ENCODE measurements at regions not wholly inside any gene's neighbourhood (a gene's known extent, or its start where the extent isn't known, plus 50 kb on each side); places are given as distances from the start of the nearest gene placed in this dataset.

DNA sequence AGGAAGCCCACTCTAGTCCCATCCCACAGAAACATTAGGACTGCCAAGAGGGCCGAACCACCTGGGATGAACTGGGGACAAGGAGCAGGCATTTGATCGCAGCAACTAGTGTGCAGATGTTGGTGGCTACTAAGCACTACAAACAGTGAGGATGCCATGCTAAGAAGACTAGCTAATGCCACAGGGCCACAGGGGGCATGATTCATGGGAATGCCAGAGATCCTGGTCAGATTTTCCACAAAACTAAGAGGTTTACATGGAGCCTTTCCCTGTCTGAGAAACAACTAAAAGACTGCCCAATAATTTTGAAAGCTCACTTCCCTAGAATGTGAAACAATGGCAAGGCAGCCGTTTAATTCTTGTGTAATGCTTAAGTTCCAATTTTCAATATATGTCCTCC, 375.9 kb upstream of the PTCHD4 start:
- H3K4me3 ChIP-seq (replicated peaks; ENCODE audit: low read depth, low read length), result no peak overlapping the region
- TF ChIP-seq, protein P1, sequence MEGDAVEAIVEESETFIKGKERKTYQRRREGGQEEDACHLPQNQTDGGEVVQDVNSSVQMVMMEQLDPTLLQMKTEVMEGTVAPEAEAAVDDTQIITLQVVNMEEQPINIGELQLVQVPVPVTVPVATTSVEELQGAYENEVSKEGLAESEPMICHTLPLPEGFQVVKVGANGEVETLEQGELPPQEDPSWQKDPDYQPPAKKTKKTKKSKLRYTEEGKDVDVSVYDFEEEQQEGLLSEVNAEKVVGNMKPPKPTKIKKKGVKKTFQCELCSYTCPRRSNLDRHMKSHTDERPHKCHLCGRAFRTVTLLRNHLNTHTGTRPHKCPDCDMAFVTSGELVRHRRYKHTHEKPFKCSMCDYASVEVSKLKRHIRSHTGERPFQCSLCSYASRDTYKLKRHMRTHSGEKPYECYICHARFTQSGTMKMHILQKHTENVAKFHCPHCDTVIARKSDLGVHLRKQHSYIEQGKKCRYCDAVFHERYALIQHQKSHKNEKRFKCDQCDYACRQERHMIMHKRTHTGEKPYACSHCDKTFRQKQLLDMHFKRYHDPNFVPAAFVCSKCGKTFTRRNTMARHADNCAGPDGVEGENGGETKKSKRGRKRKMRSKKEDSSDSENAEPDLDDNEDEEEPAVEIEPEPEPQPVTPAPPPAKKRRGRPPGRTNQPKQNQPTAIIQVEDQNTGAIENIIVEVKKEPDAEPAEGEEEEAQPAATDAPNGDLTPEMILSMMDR (IDR thresholded peaks at IDR 0.05; ENCODE audit: low read depth, low read length, missing control alignments), result no peak
- no peak for DNase-seq (ENCODE audit: extremely low read depth, low read depth)

DNA sequence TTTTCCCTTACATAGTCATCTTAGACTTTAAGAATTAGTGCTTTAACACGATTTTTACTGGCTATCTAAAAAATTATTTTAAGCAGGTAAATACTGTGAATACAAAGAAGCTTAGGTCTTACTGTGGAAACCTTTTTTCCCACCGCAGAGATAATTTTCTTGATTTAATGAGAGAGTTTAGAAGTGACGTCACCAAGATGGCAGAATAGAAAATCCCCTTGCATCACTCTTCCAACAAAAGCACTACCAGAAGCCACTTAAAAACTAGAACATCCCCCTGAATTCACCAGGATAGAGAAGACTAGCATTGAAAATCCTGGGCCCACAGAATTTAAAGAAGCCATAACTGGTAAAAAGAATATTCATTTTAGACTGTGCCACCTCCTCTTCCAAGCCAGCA, 375.4 kb upstream of the PTCHD4 start:
- TF ChIP-seq, protein P1 (IDR thresholded peaks at IDR 0.05; ENCODE audit: low read depth, low read length, missing control alignments), result no peak
- no peak for DNase-seq (ENCODE audit: extremely low read depth, low read depth)

DNA sequence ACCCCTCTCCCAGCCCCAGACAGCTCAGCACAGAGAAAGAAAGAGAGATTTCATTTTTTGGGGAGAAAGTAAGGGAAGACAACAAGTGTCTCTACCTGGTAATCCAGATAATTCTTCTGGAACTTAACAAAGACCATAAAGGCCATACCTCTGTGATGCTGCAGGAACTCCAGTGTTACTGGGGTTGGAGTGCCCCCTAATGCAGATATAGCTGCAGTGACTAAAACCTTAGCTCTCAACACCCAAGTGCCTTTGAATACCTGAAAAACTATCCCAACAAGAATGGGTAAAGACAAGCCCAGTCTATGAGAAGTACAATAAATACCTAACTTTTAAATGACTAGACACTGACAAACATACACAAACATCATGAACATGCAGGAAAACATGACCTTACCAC, 365.3 kb upstream of the PTCHD4 start:
- peak; percentile 7 for DNase-seq (ENCODE audit: extremely low read depth, low read depth)
- H3K4me3 ChIP-seq (replicated peaks; ENCODE audit: low read depth, low read length), result no peak overlapping the region
- TF ChIP-seq, protein P1 (IDR thresholded peaks at IDR 0.05; ENCODE audit: low read depth, low read length, missing control alignments), result peak; percentile 29

More for the DNA sequence above, 375.4 kb upstream of the PTCHD4 start:
- H3K4me3 ChIP-seq (replicated peaks; ENCODE audit: low read depth, low read length), result no peak overlapping the region

DNA sequence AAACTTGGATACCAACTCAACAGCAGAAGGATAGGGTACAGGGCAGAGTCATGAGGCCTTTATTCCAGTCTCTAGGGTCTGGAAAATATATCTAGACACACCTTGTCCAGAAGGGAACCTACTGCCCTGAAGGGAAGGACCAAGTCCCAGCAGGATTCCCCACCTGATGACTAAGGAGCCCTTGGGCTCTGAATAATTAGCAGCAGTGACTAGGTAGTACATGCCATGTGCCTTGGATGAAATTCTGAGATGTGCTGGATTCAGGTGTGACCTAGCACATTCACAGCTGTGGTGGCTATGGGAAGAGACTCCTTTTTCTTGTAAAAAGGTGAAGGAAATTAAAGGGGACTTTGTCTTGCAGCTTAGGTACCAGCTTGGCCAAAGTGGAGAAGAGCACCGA, 364.3 kb upstream of the PTCHD4 start:
- no peak for DNase-seq (ENCODE audit: extremely low read depth, low read depth)
- H3K4me3 ChIP-seq (replicated peaks; ENCODE audit: low read depth, low read length), result no peak overlapping the region
- TF ChIP-seq, protein P1 (IDR thresholded peaks at IDR 0.05; ENCODE audit: low read depth, low read length, missing control alignments), result no peak

DNA sequence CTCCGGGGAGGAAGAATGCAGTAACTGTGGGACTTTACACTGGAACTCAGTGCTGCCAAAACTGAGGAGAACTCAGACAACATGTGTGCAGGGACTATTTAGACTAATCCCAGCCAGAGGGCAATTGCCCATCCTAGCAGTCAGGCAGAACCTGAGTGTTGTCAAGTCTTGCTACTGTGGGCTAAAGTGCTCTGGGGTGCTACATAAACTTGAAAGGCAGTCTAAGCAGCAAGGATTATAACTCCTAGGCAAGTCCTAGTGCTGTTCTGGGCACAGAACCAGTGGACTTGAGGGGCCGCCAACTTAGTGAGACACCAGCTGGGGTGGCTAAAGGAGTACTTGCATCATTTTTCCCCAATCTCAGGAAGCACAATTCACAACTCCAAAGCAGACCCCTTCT, 363.8 kb upstream of the PTCHD4 start:
- no peak overlapping the region for H3K4me3 ChIP-seq (replicated peaks; ENCODE audit: low read depth, low read length)
- no peak for DNase-seq (ENCODE audit: extremely low read depth, low read depth)
- TF ChIP-seq, protein P1 (IDR thresholded peaks at IDR 0.05; ENCODE audit: low read depth, low read length, missing control alignments), result no peak

DNA sequence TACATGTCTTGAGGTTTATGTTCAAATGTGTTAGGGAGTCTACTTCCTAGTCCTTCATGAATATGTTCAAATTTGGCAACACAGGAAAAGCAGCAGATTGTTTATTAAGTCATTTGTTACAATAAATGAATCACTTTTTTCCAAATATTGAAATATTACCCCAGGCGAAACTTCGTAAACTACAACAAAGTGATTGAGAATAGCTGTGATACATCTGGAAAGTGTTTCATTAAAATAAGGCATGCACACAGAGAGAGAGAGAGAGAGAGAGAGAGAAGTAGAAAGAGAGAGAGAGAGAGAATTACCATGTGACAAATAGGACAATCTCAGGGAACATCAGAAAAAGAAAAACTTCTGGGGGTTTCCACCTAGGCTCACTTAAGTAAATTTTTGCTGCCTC, 363.1 kb upstream of the PTCHD4 start:
- H3K4me3 ChIP-seq (replicated peaks; ENCODE audit: low read depth, low read length), result no peak overlapping the region
- TF ChIP-seq, protein P1 (IDR thresholded peaks at IDR 0.05; ENCODE audit: low read depth, low read length, missing control alignments), result no peak
- no peak for DNase-seq (ENCODE audit: extremely low read depth, low read depth)

DNA sequence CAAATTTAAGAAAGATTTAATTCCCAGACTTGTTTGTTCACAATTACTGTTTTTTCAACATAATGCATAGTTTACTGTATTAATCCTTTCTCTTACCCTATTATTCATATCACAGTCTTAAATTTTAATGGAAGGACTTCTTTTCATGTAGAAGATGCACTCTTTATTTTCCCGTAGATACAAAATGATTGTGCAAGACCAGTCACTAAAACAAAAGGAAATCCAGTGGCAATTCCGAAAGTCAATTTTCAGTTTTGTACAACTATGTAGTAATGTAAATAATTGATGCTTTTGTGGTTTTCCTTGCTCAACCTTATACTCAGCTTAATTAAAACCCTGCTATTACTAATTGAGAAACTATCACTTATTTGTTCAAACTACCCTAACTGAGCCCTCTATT, 361.5 kb upstream of the PTCHD4 start:
- DNase-seq (ENCODE audit: extremely low read depth, low read depth), result no peak
- TF ChIP-seq, protein P1 (IDR thresholded peaks at IDR 0.05; ENCODE audit: low read depth, low read length, missing control alignments), result no peak
- H3K4me3 ChIP-seq (replicated peaks; ENCODE audit: low read depth, low read length), result no peak overlapping the region
